ENCODE measurements at regions not wholly inside any gene's neighbourhood (a gene's known extent, or its start where the extent isn't known, plus 50 kb on each side); places are given as distances from the start of the nearest gene placed in this dataset.

GRCh38 chr18:1191341-1191740, 286.7 kb downstream of the ADCYAP1 start:
- WGBS, 2 donors: 61 to 67% methylated on average over 3 of the region's 3 CpGs
- intact Hi-C loops (cut with DNase I): no loop called here
- DNase-seq: no peak

GRCh38 chr18:1213126-1213525, 308.5 kb downstream of the ADCYAP1 start:
- Histone ChIP-seq H3K4me3 (no peak overlapping the region), H3K27ac (no peak overlapping the region), H3K27me3 (no peaks in the 10 kb centered on the region), H3K36me3 (no peaks in the 10 kb centered on the region), H3K9me3 (no peaks in the 10 kb centered on the region), H3K4me1 (no peaks in the 10 kb centered on the region)
- DNase-seq: no peak
- intact Hi-C loops (cut with DNase I): no loop called here
- TF ChIP-seq CTCF (IDR thresholded peaks at IDR 0.05): no peak
- no peak for TF ChIP-seq POLR2A (IDR thresholded peaks at IDR 0.05)
- 76 to 90% methylated on average over 1 of the region's 1 CpG for WGBS, 2 donors

More at GRCh38 chr18:1191341-1191740, 286.7 kb downstream of the ADCYAP1 start:
- Histone ChIP-seq H3K4me1 (no peaks in the 10 kb centered on the region), H3K27ac (no peak overlapping the region), H3K4me3 (no peak overlapping the region), H3K27me3 (no peaks in the 10 kb centered on the region), H3K36me3 (no peaks in the 10 kb centered on the region), H3K9me3 (peaks cover 0 to 4% (median 4%) of the 10 kb centered on the region in 3 donors)
- no peak for TF ChIP-seq CTCF (IDR thresholded peaks at IDR 0.05)
- no peak for TF ChIP-seq POLR2A (IDR thresholded peaks at IDR 0.05)

GRCh38 chr18:1222880-1223279, 318.2 kb downstream of the ADCYAP1 start:
- H3K4me1 ChIP-seq: no peaks in the 10 kb centered on the region
- no peak overlapping the region for H3K27ac ChIP-seq
- no peak for DNase-seq
- no peaks in the 10 kb centered on the region for H3K9me3 ChIP-seq
- 40 to 54% methylated on average over 2 of the region's 2 CpGs for WGBS, 2 donors
- no peaks in the 10 kb centered on the region for H3K27me3 ChIP-seq
- TF ChIP-seq CTCF (IDR thresholded peaks at IDR 0.05): no peak
- no peak for TF ChIP-seq POLR2A (IDR thresholded peaks at IDR 0.05)
- no peak overlapping the region for H3K4me3 ChIP-seq
- intact Hi-C loops (cut with DNase I): no loop called here
- no peaks in the 10 kb centered on the region for H3K36me3 ChIP-seq

GRCh38 chr18:1227025-1227424, 322.4 kb downstream of the ADCYAP1 start:
- Histone ChIP-seq H3K9me3 (peaks cover 0 to under 1% (median 0%) of the 10 kb centered on the region in 3 donors), H3K4me3 (no peak overlapping the region), H3K36me3 (no peaks in the 10 kb centered on the region), H3K27ac (no peak overlapping the region), H3K27me3 (no peaks in the 10 kb centered on the region), H3K4me1 (no peaks in the 10 kb centered on the region)
- intact Hi-C loops (cut with DNase I): no loop called here
- no peak for DNase-seq
- WGBS, 2 donors: 57 to 67% methylated on average over 4 of the region's 4 CpGs
- TF ChIP-seq POLR2A (IDR thresholded peaks at IDR 0.05): no peak
- no peak for TF ChIP-seq CTCF (IDR thresholded peaks at IDR 0.05)

GRCh38 chr18:1229634-1230033, 325.0 kb downstream of the ADCYAP1 start:
- 66 to 71% methylated on average over 2 of the region's 2 CpGs for WGBS, 2 donors

More at GRCh38 chr18:1229634-1230033, 325.0 kb downstream of the ADCYAP1 start:
- peaks cover 0 to 20% (median 0%) of the 10 kb centered on the region in 3 donors for H3K9me3 ChIP-seq
- no peaks in the 10 kb centered on the region for H3K4me1 ChIP-seq
- no peak overlapping the region for H3K27ac ChIP-seq
- TF ChIP-seq CTCF (IDR thresholded peaks at IDR 0.05) (no peak), POLR2A (IDR thresholded peaks at IDR 0.05) (no peak)
- intact Hi-C loops (cut with DNase I): no loop called here
- no peak for DNase-seq
- H3K27me3 ChIP-seq: no peaks in the 10 kb centered on the region
- H3K36me3 ChIP-seq: no peaks in the 10 kb centered on the region
- H3K4me3 ChIP-seq: no peak overlapping the region

Measured in esophagus squamous epithelium (tissue), 5 donors.